CD4-positive, alpha-beta T cell (primary cell): ENCODE measurements at regions not wholly inside any gene's neighbourhood (a gene's known extent, or its start where the extent isn't known, plus 50 kb on each side); places are given as distances from the start of the nearest gene placed in this dataset.

ENCODE experiments used
- ATAC-seq: fragments of 200-7000 bp; cut with Tn5 transposase; one replicate; pipeline ENCODE4 v1.10.0; 2022; ENCODE audit warnings: mild to moderate bottlenecking; ENCODE audit not compliant: poor library complexity
- CTCF ChIA-PET: fragments of 350-600 bp; sonication (Branson Sonifier 250); formaldehyde crosslinking; loops from one replicate; lab custom pipeline; 2021; ENCODE audit warnings: antibody characterized with exemption, inconsistent platforms; lab: Charles Lee
- POLR2A ChIA-PET: fragments of 350-600 bp; sonication (Branson Sonifier 250); formaldehyde crosslinking; loops from one replicate; lab custom pipeline; 2021; ENCODE audit warnings: antibody characterized with exemption, inconsistent platforms; lab: Charles Lee
- DNase-seq, 14 experiments: peaks; one replicate each; pipeline ENCODE4 v3.0.0-alpha.2; 2013 to 2020; ENCODE audit warnings: mixed read lengths in 2 of 14
- H3K27ac ChIP-seq, 2 donors: one replicate each; pipeline versions ENCODE4 v1.5.1 to v1.7.0; 2013; ENCODE audit warnings: low read length in 2 of 2, low read depth in 1 of 2, mild to moderate bottlenecking in 1 of 2
- H3K27me3 ChIP-seq, 2 experiments: 1 replicate in 1 of 2; 2 replicates in 1 of 2; pipeline versions ENCODE4 v1.6.1 to v1.7.0; 2013; ENCODE audit warnings: low read length in 2 of 2, control low read depth in 1 of 2, mild to moderate bottlenecking in 1 of 2, moderate library complexity in 1 of 2; ENCODE audit not compliant: insufficient read depth in 2 of 2, control insufficient read depth in 1 of 2
- H3K36me3 ChIP-seq: one replicate; pipeline ENCODE4 v1.6.1; 2013; ENCODE audit warnings: low read length, control low read depth; ENCODE audit not compliant: insufficient read depth
- H3K4me1 ChIP-seq: one replicate; pipeline ENCODE4 v1.6.1; 2013; ENCODE audit warnings: low read length, control low read depth; ENCODE audit not compliant: insufficient read depth
- H3K4me3 ChIP-seq: one replicate; pipeline ENCODE4 v1.5.1; 2013; ENCODE audit warnings: mild to moderate bottlenecking, low read length, moderate library complexity
- H3K9me3 ChIP-seq, 2 experiments: 1 replicate in 1 of 2; 2 replicates in 1 of 2; pipeline versions ENCODE4 v1.6.1 to v1.7.0; 2013; ENCODE audit warnings: low read length in 2 of 2, mild to moderate bottlenecking in 2 of 2, control low read depth in 1 of 2, moderate library complexity in 1 of 2; ENCODE audit not compliant: control insufficient read depth in 1 of 2, insufficient read depth in 1 of 2
- H3K27ac Mint-ChIP-seq: one replicate; pipeline ENCODE4 v1.8.0; 2020; ENCODE audit warnings: mixed read lengths
- H3K27me3 Mint-ChIP-seq: one replicate; pipeline ENCODE4 v1.8.0; 2021; ENCODE audit warnings: mixed read lengths
- H3K36me3 Mint-ChIP-seq: one replicate; pipeline ENCODE4 v1.8.0; 2021; ENCODE audit warnings: low read depth, mixed read lengths
- H3K4me1 Mint-ChIP-seq: one replicate; pipeline ENCODE4 v1.8.0; 2021; ENCODE audit warnings: low read depth, mixed read lengths
- H3K4me3 Mint-ChIP-seq: one replicate; pipeline ENCODE4 v1.8.0; 2020; ENCODE audit warnings: mild to moderate bottlenecking, mixed read lengths
- H3K9me3 Mint-ChIP-seq: one replicate; pipeline ENCODE4 v1.8.0; 2020; ENCODE audit warnings: mixed read lengths
- intact Hi-C, 2 experiments: fragments of 100-400 bp; cut with DNase I in 1 of 2; cut with micrococcal nuclease in 1 of 2; formaldehyde crosslinking; loops; one replicate each; pipeline versions ENCODE4 v1.15.1 to v1.9.0; 2023 to 2025; cut with DNase I, micrococcal nuclease
- TF ChIP-seq, protein P1 (sequence below): fragments of 200-600 bp; IDR thresholded peaks from one replicate; pipeline ENCODE4 v1.8.0; 2022; ENCODE audit warnings: antibody characterized with exemption, mild to moderate bottlenecking

DNA sequence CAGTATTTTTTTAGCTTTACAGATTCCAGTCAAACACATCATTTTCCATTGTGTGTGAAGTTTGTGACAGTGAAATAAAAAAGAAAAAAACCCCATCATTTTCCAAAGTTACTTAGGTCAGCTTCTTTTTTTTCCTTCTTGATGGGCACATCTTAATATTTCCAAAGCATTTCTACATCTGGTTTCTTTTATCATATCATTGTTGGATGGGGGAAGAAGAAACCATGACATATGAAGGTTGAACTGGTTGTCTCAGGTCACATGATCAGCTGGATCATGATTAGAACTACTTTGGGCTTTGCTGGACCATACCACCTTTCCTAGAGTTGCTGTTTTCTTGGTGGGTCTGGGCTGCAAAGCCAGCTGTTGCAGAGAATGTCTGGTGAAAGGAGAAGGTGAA is 59.8 kb downstream of the FOS start:
- H3K27me3 Mint-ChIP-seq = no peaks in the 10 kb centered on the region
- H3K4me1 Mint-ChIP-seq = peaks cover 22% of the 10 kb centered on the region
- ChIA-PET POLR2A (no interaction called here), CTCF (interaction anchor here (1.6 kb wide), 1 partner anchor 151 kb away, joined by 4 read pairs; no protein-coding TSS in a partner anchor)
- H3K36me3 ChIP-seq = no peaks in the 10 kb centered on the region
- H3K4me1 ChIP-seq = peaks cover 23% of the 10 kb centered on the region
- H3K27ac Mint-ChIP-seq = no peak overlapping the region
- H3K27me3 ChIP-seq = no peaks in the 10 kb centered on the region
- H3K9me3 ChIP-seq = peaks cover 0 to 5% of the 10 kb centered on the region in 2 experiments
- no peak overlapping the region for H3K27ac ChIP-seq
- intact Hi-C loops = no loop called here
- no peak for DNase-seq
- ATAC-seq = no peak
- no peak overlapping the region for H3K4me3 Mint-ChIP-seq
- TF ChIP-seq, protein P1, sequence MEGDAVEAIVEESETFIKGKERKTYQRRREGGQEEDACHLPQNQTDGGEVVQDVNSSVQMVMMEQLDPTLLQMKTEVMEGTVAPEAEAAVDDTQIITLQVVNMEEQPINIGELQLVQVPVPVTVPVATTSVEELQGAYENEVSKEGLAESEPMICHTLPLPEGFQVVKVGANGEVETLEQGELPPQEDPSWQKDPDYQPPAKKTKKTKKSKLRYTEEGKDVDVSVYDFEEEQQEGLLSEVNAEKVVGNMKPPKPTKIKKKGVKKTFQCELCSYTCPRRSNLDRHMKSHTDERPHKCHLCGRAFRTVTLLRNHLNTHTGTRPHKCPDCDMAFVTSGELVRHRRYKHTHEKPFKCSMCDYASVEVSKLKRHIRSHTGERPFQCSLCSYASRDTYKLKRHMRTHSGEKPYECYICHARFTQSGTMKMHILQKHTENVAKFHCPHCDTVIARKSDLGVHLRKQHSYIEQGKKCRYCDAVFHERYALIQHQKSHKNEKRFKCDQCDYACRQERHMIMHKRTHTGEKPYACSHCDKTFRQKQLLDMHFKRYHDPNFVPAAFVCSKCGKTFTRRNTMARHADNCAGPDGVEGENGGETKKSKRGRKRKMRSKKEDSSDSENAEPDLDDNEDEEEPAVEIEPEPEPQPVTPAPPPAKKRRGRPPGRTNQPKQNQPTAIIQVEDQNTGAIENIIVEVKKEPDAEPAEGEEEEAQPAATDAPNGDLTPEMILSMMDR = no peak
- H3K36me3 Mint-ChIP-seq = no peaks in the 10 kb centered on the region
- H3K9me3 Mint-ChIP-seq = no peaks in the 10 kb centered on the region
- H3K4me3 ChIP-seq = no peak overlapping the region

DNA sequence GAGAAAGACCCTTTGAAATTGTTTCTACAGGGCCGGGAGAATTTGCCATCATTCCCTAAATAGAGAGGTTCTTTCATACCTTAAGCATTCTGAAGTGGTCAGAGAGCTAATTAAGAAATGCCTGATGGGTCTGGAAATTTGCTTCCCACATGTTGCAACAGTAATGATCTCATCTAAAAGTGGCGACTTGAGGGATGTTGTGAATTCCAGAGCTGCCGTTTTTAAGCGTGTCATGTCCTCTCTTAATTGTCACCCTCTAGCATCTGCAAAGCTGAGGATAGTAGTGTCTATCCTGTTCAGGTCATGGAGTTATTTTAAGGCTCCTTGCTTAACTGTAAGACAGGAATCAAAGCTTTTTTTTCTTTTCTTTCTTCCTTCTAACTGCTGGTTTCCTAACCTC is 60.4 kb downstream of the FOS start:
- Mint-ChIP-seq H3K36me3 (no peaks in the 10 kb centered on the region), H3K27ac (no peak overlapping the region), H3K27me3 (no peaks in the 10 kb centered on the region), H3K9me3 (no peaks in the 10 kb centered on the region), H3K4me3 (no peak overlapping the region), H3K4me1 (peaks cover 17% of the 10 kb centered on the region)
- TF ChIP-seq, protein P1 = no peak
- H3K27me3 ChIP-seq = no peaks in the 10 kb centered on the region
- POLR2A ChIA-PET = no interaction called here
- no peak overlapping the region for H3K4me3 ChIP-seq
- no peak overlapping the region for H3K27ac ChIP-seq
- H3K9me3 ChIP-seq = peaks cover 0 to 5% of the 10 kb centered on the region in 2 experiments
- no peaks in the 10 kb centered on the region for H3K36me3 ChIP-seq
- DNase-seq (peak in 1 of 14 experiments; percentile 13), ATAC-seq (no peak)
- intact Hi-C loops = no loop called here
- H3K4me1 ChIP-seq = peaks cover 16% of the 10 kb centered on the region
- CTCF ChIA-PET = interaction anchor here (1.6 kb wide), 1 partner anchor 150 kb away, joined by 4 read pairs; no protein-coding TSS in a partner anchor

GRCh38 chr14:75340921-75341320 is 62.3 kb downstream of the FOS start:
- peak in 2 of 14 experiments; percentile 20 to 24 for DNase-seq
- Histone ChIP-seq H3K9me3 (peaks cover 0 to 5% of the 10 kb centered on the region in 2 experiments), H3K36me3 (no peaks in the 10 kb centered on the region), H3K4me3 (no peak overlapping the region), H3K4me1 (no peaks in the 10 kb centered on the region), H3K27ac (no peak overlapping the region), H3K27me3 (no peaks in the 10 kb centered on the region)
- TF ChIP-seq, protein P1 = no peak
- CTCF ChIA-PET = no interaction called here
- H3K36me3 Mint-ChIP-seq = no peaks in the 10 kb centered on the region
- POLR2A ChIA-PET = no interaction called here
- no peak overlapping the region for H3K4me3 Mint-ChIP-seq
- intact Hi-C loops = no loop called here
- no peaks in the 10 kb centered on the region for H3K27me3 Mint-ChIP-seq
- no peaks in the 10 kb centered on the region for H3K9me3 Mint-ChIP-seq
- H3K4me1 Mint-ChIP-seq = peaks cover 7% of the 10 kb centered on the region
- no peak for ATAC-seq
- H3K27ac Mint-ChIP-seq = no peak overlapping the region
